OCI-LY7 (cell line): ENCODE measurements at regions not wholly inside any gene's neighbourhood (a gene's known extent, or its start where the extent isn't known, plus 50 kb on each side); places are given as distances from the start of the nearest gene placed in this dataset.

Experiments
- BruUV-seq: library from RNA; stranded (reverse); fragments of 400-500 nt; replicated peaks from 2 replicates; lab custom pipeline; 2021; lab: Mats Ljungman, UMichigan
- CTCF ChIA-PET: fragments of 300-600 bp; sonication (Branson Sonifier 250); formaldehyde crosslinking; loops from one replicate; lab custom pipeline; 2022; ENCODE audit warnings: antibody characterized with exemption; ENCODE audit not compliant: unreplicated experiment; lab: Charles Lee
- POLR2A ChIA-PET: fragments of 300-600 bp; sonication (Branson Sonifier 250); formaldehyde crosslinking; loops from one replicate; lab custom pipeline; 2022; ENCODE audit warnings: antibody characterized with exemption; lab: Charles Lee
- DNase-seq: peaks from one replicate; pipeline ENCODE4 v3.0.0-alpha.2; 2015; ENCODE audit warnings: low spot score
- H2AFZ ChIP-seq: fragments of 200-600 bp; sonication (generic), shearing (Covaris generic); 2 replicates; pipeline ENCODE4 v1.6.1; 2014; ENCODE audit warnings: mild to moderate bottlenecking, antibody characterized with exemption, low read length, moderate library complexity
- H3K27ac ChIP-seq: fragments of 200-600 bp; sonication (generic); 2 replicates; pipeline ENCODE4 v1.5.1; 2014; ENCODE audit warnings: mixed run types, low read depth, mild to moderate bottlenecking, moderate library complexity, low read length, inconsistent platforms; ENCODE audit not compliant: poor library complexity, severe bottlenecking
- H3K36me3 ChIP-seq: fragments of 200-600 bp; sonication (generic); 2 replicates; pipeline ENCODE4 v1.6.1; 2014; ENCODE audit warnings: mild to moderate bottlenecking, antibody characterized with exemption, low read length, moderate library complexity, mixed read lengths; ENCODE audit not compliant: insufficient read depth
- H3K4me1 ChIP-seq: fragments of 200-600 bp; sonication (generic); 2 replicates; pipeline ENCODE4 v1.5.1; 2014; ENCODE audit warnings: mild to moderate bottlenecking, low read length; ENCODE audit not compliant: insufficient read depth, poor library complexity, severe bottlenecking
- H3K4me2 ChIP-seq: fragments of 200-600 bp; sonication (generic); 2 replicates; pipeline ENCODE4 v1.6.1; 2014; ENCODE audit warnings: mild to moderate bottlenecking, low read length
- H3K4me3 ChIP-seq: fragments of 200-600 bp; sonication (generic); 2 replicates; pipeline ENCODE4 v1.5.1; 2014; ENCODE audit warnings: mild to moderate bottlenecking, low read depth, low read length; ENCODE audit not compliant: poor library complexity, severe bottlenecking
- H3K79me2 ChIP-seq: fragments of 200-600 bp; sonication (generic); 2 replicates; pipeline ENCODE4 v1.6.1; 2016; ENCODE audit warnings: low read depth, mild to moderate bottlenecking, low read length, moderate library complexity, mixed read lengths; ENCODE audit not compliant: insufficient read depth
- H3K9me2 ChIP-seq: fragments of 200-600 bp; sonication (generic); 2 replicates; pipeline ENCODE4 v1.6.1; 2016; ENCODE audit warnings: mild to moderate bottlenecking, low read length, mixed read lengths; ENCODE audit not compliant: insufficient read depth
- H3K9me3 ChIP-seq: fragments of 200-600 bp; sonication (generic); 2 replicates; pipeline ENCODE4 v1.6.1; 2014; ENCODE audit warnings: mild to moderate bottlenecking, mixed run types, low read length, mixed read lengths
- H4K20me1 ChIP-seq: fragments of 200-600 bp; sonication (generic); 2 replicates; pipeline ENCODE4 v1.6.1; 2014; ENCODE audit warnings: mild to moderate bottlenecking, antibody characterized with exemption, low read length, moderate library complexity, mixed read lengths; ENCODE audit not compliant: insufficient read depth
- CTCF ChIP-seq: fragments of 200-600 bp; sonication (generic); conservative IDR thresholded peaks from 2 replicates; pipeline ENCODE4 v1.5.1; 2014; ENCODE audit warnings: mild to moderate bottlenecking, antibody characterized with exemption, low read length, moderate library complexity, mixed read lengths
- EZH2phosphoT487 ChIP-seq: fragments of 200-600 bp; sonication (generic); IDR thresholded peaks from 2 replicates; pipeline ENCODE4 v1.6.1; 2018; ENCODE audit warnings: low read depth, borderline replicate concordance, mild to moderate bottlenecking, mixed run types, antibody characterized with exemption, low read length, moderate library complexity, mixed read lengths
- intact Hi-C: fragments of 100-400 bp; cut with micrococcal nuclease; formaldehyde crosslinking; loops from one replicate; pipeline ENCODE4 v1.10.0; 2022; ENCODE audit not compliant: unreplicated experiment

- no peaks in the 10 kb centered on the region for H3K79me2 ChIP-seq
- no peaks in the 10 kb centered on the region for H3K4me1 ChIP-seq
- TF ChIP-seq EZH2phosphoT487 (no peak), CTCF (no peak)
- BruUV-seq: no TSS peak
- no peak overlapping the region for H2AFZ ChIP-seq
- intact Hi-C loops: loop anchor here (10.0 kb wide), 1 partner anchor 368 kb away; no protein-coding TSS in a partner anchor
- no peak overlapping the region for H3K27ac ChIP-seq
- no peaks in the 10 kb centered on the region for H4K20me1 ChIP-seq
- no peak overlapping the region for H3K4me3 ChIP-seq
- ChIA-PET CTCF (no interaction called here), POLR2A (no interaction called here)
- no peak for DNase-seq
- no peaks in the 10 kb centered on the region for H3K9me2 ChIP-seq
- H3K36me3 ChIP-seq: no peaks in the 10 kb centered on the region
- H3K4me2 ChIP-seq: no peak overlapping the region
- H3K9me3 ChIP-seq: no peaks in the 10 kb centered on the region
These were observed 121.1 kb upstream of the FN1 start for GRCh38 chr2:215556979-215557378.

- intact Hi-C loops: loop anchor here (10.0 kb wide), 1 partner anchor 370 kb away; no protein-coding TSS in a partner anchor
- no peak overlapping the region for H2AFZ ChIP-seq
- DNase-seq: no peak
- H3K27ac ChIP-seq: no peak overlapping the region
- TF ChIP-seq EZH2phosphoT487 (no peak), CTCF (no peak)
- no TSS peak for BruUV-seq
- H3K4me2 ChIP-seq: no peak overlapping the region
- ChIA-PET POLR2A (interaction anchor here (0.7 to 1.2 kb wide), 2 partner anchors 9 to 19 kb away, joined by 3 read pairs; no protein-coding TSS in a partner anchor), CTCF (no interaction called here)
- H3K9me2 ChIP-seq: no peaks in the 10 kb centered on the region
- H3K9me3 ChIP-seq: no peaks in the 10 kb centered on the region
- no peaks in the 10 kb centered on the region for H3K36me3 ChIP-seq
- no peaks in the 10 kb centered on the region for H3K79me2 ChIP-seq
- no peaks in the 10 kb centered on the region for H4K20me1 ChIP-seq
- H3K4me1 ChIP-seq: no peaks in the 10 kb centered on the region
- H3K4me3 ChIP-seq: no peak overlapping the region
These were observed 119.0 kb upstream of the FN1 start for GRCh38 chr2:215554689-215555498.

- ChIA-PET CTCF (no interaction called here), POLR2A (interaction anchor here (1.2 kb wide), 1 partner anchor 18 kb away, joined by 3 read pairs; no protein-coding TSS in a partner anchor)
- BruUV-seq: no TSS peak
- no peak overlapping the region for H2AFZ ChIP-seq
- intact Hi-C loops: loop anchor here (10.0 kb wide), 1 partner anchor 371 kb away; no protein-coding TSS in a partner anchor
- no peaks in the 10 kb centered on the region for H3K4me1 ChIP-seq
- H3K4me3 ChIP-seq: no peak overlapping the region
- no peak overlapping the region for H3K4me2 ChIP-seq
- no peak overlapping the region for H3K27ac ChIP-seq
- TF ChIP-seq CTCF (peak; percentile 71), EZH2phosphoT487 (no peak)
- no peaks in the 10 kb centered on the region for H4K20me1 ChIP-seq
- peak; percentile 2 for DNase-seq
- no peaks in the 10 kb centered on the region for H3K36me3 ChIP-seq
- H3K9me2 ChIP-seq: no peaks in the 10 kb centered on the region
- H3K79me2 ChIP-seq: no peaks in the 10 kb centered on the region
- H3K9me3 ChIP-seq: no peaks in the 10 kb centered on the region
These were observed 118.1 kb upstream of the FN1 start for GRCh38 chr2:215553946-215554345.
